ENCODE measurements at regions not wholly inside any gene's neighbourhood (a gene's known extent, or its start where the extent isn't known, plus 50 kb on each side); places are given as distances from the start of the nearest gene placed in this dataset.

DNA sequence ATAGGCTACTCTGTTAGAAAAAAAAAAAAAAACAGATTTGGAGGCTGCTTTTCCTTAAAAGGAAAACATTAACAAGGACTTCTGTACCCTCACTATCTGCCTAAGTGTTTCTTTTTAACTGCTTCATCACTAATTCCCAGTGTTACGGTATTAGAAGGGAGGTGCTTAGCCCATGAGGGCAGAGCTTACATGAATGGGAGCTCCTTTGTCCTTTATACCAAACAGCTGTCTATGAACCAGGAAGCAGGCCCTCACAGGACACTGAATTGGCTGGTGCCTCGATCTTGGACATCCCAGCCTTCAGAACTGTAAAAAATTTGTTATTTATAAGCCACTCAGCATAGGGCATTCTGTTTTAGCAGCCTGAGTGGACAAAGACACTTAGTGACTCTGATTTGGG is 215.6 kb upstream of the NRSN1 start:
- in situ Hi-C loops (cut with MboI; ENCODE audit: low pct_ligation_motif_present in 1 of 4, low pct_unique_long_range_greater_than_20kb in 1 of 4, low sequenced_read_pairs in 3 of 4): no loop called here
- Histone ChIP-seq H3K4me3 (no peak overlapping the region), H3K9me3 (no peaks in the 10 kb centered on the region), H3K4me1 (no peaks in the 10 kb centered on the region), H3K36me3 (no peaks in the 10 kb centered on the region), H3K27ac (no peak overlapping the region), H3K27me3 (no peaks in the 10 kb centered on the region)
- no peak for DNase-seq
- TF ChIP-seq POLR2AphosphoS5 (IDR thresholded peaks at IDR 0.05): no peak
- TF ChIP-seq POLR2A (IDR thresholded peaks at IDR 0.05): no peak
- TF ChIP-seq EP300 (IDR thresholded peaks at IDR 0.05; ENCODE audit: low read depth): no peak
- TF ChIP-seq, protein P1, sequence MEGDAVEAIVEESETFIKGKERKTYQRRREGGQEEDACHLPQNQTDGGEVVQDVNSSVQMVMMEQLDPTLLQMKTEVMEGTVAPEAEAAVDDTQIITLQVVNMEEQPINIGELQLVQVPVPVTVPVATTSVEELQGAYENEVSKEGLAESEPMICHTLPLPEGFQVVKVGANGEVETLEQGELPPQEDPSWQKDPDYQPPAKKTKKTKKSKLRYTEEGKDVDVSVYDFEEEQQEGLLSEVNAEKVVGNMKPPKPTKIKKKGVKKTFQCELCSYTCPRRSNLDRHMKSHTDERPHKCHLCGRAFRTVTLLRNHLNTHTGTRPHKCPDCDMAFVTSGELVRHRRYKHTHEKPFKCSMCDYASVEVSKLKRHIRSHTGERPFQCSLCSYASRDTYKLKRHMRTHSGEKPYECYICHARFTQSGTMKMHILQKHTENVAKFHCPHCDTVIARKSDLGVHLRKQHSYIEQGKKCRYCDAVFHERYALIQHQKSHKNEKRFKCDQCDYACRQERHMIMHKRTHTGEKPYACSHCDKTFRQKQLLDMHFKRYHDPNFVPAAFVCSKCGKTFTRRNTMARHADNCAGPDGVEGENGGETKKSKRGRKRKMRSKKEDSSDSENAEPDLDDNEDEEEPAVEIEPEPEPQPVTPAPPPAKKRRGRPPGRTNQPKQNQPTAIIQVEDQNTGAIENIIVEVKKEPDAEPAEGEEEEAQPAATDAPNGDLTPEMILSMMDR (IDR thresholded peaks at IDR 0.05): no peak
- intact Hi-C loops (cut with DNase I; ENCODE audit: low total_unique reads): no loop called here
- 30 to 44% methylated on average over 2 of the region's 2 CpGs for WGBS, 2 donors (ENCODE audit: low coverage in 1 of 2)

DNA sequence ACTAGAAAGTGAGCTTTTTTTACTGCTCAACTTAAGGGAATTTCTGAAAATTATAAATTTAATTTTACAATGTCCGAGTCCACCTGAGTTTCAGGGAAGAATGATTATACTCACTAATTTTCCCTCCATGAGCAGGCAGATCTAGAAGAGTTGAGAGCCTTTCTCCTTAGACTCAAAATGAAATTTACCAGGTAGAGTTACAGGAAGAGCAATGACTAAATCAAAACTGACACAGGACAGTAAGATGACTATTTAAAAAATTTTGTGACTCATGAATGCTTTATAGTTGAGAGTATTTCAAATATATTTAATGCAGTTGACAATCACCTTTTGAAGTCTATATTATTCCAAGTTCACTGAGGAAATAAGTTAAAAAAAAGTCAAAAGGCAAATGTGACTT is 198.1 kb upstream of the NRSN1 start:
- Histone ChIP-seq H3K4me1 (no peaks in the 10 kb centered on the region), H3K9me3 (no peaks in the 10 kb centered on the region), H3K4me3 (no peak overlapping the region), H3K27ac (no peak overlapping the region), H3K27me3 (no peaks in the 10 kb centered on the region), H3K36me3 (no peaks in the 10 kb centered on the region)
- intact Hi-C loops (cut with DNase I; ENCODE audit: low total_unique reads) (no loop called here), in situ Hi-C loops (cut with MboI; ENCODE audit: low pct_ligation_motif_present in 1 of 4, low pct_unique_long_range_greater_than_20kb in 1 of 4, low sequenced_read_pairs in 3 of 4) (no loop called here)
- WGBS, 2 donors (ENCODE audit: low coverage in 1 of 2): 71 to 83% methylated on average over 1 of the region's 1 CpG
- TF ChIP-seq, protein P1 (IDR thresholded peaks at IDR 0.05): no peak
- TF ChIP-seq POLR2AphosphoS5 (IDR thresholded peaks at IDR 0.05) (no peak), POLR2A (IDR thresholded peaks at IDR 0.05) (no peak), EP300 (IDR thresholded peaks at IDR 0.05; ENCODE audit: low read depth) (no peak)
- no peak for DNase-seq

DNA sequence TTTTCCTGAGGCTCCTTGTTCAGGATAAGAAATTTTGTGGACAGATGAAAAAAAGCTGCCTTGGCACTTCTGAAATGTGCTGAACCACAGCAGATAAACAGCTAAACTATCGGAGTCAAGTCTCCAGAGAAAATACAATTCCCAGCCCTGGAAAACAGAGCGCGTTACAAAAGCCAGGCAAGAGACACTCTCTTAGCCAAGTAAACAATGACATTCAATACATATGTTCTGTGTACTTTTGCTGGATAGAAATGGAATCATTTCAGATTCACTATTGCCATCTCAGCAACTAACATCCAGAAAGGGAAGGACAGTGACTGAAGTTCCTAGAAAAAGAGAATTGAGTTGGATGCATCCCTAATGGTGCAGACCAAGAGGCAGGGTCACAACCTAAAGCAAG is 196.8 kb upstream of the NRSN1 start:
- no peak for DNase-seq
- intact Hi-C loops (cut with DNase I; ENCODE audit: low total_unique reads) (no loop called here), in situ Hi-C loops (cut with MboI; ENCODE audit: low pct_ligation_motif_present in 1 of 4, low pct_unique_long_range_greater_than_20kb in 1 of 4, low sequenced_read_pairs in 3 of 4) (no loop called here)
- Histone ChIP-seq H3K36me3 (no peaks in the 10 kb centered on the region), H3K27ac (no peak overlapping the region), H3K27me3 (no peaks in the 10 kb centered on the region), H3K9me3 (no peaks in the 10 kb centered on the region), H3K4me1 (no peaks in the 10 kb centered on the region), H3K4me3 (no peak overlapping the region)
- 53% methylated on average over 3 of the region's 3 CpGs; no CpG with 5 or more reads in 1 of the 2 donors for WGBS, 2 donors (ENCODE audit: low coverage in 1 of 2)
- TF ChIP-seq EP300 (IDR thresholded peaks at IDR 0.05; ENCODE audit: low read depth) (no peak), POLR2AphosphoS5 (IDR thresholded peaks at IDR 0.05) (no peak), POLR2A (IDR thresholded peaks at IDR 0.05) (no peak)
- TF ChIP-seq, protein P1 (IDR thresholded peaks at IDR 0.05): no peak

- intact Hi-C loops (cut with DNase I; ENCODE audit: low total_unique reads) (no loop called here), in situ Hi-C loops (cut with MboI; ENCODE audit: low pct_ligation_motif_present in 1 of 4, low pct_unique_long_range_greater_than_20kb in 1 of 4, low sequenced_read_pairs in 3 of 4) (no loop called here)
- TF ChIP-seq EP300 (IDR thresholded peaks at IDR 0.05; ENCODE audit: low read depth) (no peak), POLR2AphosphoS5 (IDR thresholded peaks at IDR 0.05) (no peak)
- H3K4me3 ChIP-seq: no peak overlapping the region
- DNase-seq: no peak
- no peak overlapping the region for H3K27ac ChIP-seq
- no peaks in the 10 kb centered on the region for H3K9me3 ChIP-seq
- no peaks in the 10 kb centered on the region for H3K36me3 ChIP-seq
- H3K27me3 ChIP-seq: no peaks in the 10 kb centered on the region
- H3K4me1 ChIP-seq: no peaks in the 10 kb centered on the region
Observed at GRCh38 chr6:23940466-23940865, 185.5 kb upstream of the NRSN1 start.

DNA sequence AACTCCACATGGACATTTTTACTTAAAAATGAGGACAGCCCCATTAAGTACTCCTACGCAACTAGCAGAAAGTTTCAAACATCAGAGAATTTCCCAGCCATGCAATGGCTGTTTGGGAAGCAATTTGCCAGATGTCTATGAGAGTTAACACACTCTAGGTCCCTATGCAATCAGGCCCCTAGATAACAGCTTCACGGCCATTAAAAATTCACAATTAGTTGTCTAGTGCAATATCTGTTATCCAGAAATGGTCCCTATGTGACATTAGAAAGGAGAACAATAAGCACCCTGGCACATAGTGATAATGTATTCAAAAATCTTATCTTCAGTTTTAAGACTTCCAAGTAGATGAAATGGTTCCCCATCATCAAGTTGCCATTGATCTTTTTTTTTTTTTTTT is 174.3 kb upstream of the NRSN1 start:
- Histone ChIP-seq H3K36me3 (no peaks in the 10 kb centered on the region), H3K4me3 (no peak overlapping the region), H3K27me3 (no peaks in the 10 kb centered on the region), H3K4me1 (no peaks in the 10 kb centered on the region), H3K27ac (no peak overlapping the region), H3K9me3 (no peaks in the 10 kb centered on the region)
- intact Hi-C loops (cut with DNase I; ENCODE audit: low total_unique reads) (no loop called here), in situ Hi-C loops (cut with MboI; ENCODE audit: low pct_ligation_motif_present in 1 of 4, low pct_unique_long_range_greater_than_20kb in 1 of 4, low sequenced_read_pairs in 3 of 4) (no loop called here)
- TF ChIP-seq POLR2A (IDR thresholded peaks at IDR 0.05) (no peak), EP300 (IDR thresholded peaks at IDR 0.05; ENCODE audit: low read depth) (no peak), POLR2AphosphoS5 (IDR thresholded peaks at IDR 0.05) (no peak)
- TF ChIP-seq, protein P1 (IDR thresholded peaks at IDR 0.05): no peak
- WGBS, 2 donors (ENCODE audit: low coverage in 1 of 2): 84 to 86% methylated on average over 2 of the region's 2 CpGs
- DNase-seq: no peak

All from transverse colon (tissue), 4 donors.